ENCODE measurements at regions not wholly inside any gene's neighbourhood (a gene's known extent, or its start where the extent isn't known, plus 50 kb on each side); places are given as distances from the start of the nearest gene placed in this dataset.

DNA sequence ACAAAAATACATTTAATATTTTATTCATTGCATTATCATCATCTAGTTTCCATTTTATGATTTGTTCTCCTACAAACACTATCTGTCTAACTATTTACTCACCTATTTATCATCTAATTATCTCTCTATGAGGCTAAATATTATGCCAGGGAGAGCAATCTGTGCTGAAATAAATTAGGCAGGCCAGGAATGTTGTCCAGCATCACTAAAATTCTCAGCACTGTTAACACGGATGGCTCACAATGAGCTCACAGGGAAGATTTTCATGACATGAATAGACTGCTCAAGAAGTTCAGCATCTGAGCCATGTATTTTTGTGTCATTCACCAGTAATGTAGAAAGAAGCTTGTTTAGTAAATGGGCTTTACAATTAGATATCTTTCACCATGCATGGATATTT is 1277.2 kb downstream of the GRIK2 start:
- ChIA-PET CTCF (ENCODE audit: partially characterized antibody) (interaction anchor here (0.7 to 0.9 kb wide), 2 partner anchors 52 to 99 kb away, joined by 3 read pairs; no protein-coding TSS in a partner anchor), POLR2A (ENCODE audit: partially characterized antibody) (no interaction called here)
- Histone ChIP-seq H4K91ac (replicated peaks; ENCODE audit: insufficient read length, low read length) (no peak overlapping the region), H3K9me3 (ENCODE audit: insufficient read depth in 2 of 2, low read depth in 1 of 2, low read length in 1 of 2) (no peaks in the 10 kb centered on the region), H3K23ac (ENCODE audit: insufficient read length) (no peak overlapping the region), H4K8ac (ENCODE audit: extremely low read depth, insufficient read depth, low read length) (no peak overlapping the region), H2BK120ac (replicated peaks; ENCODE audit: low read depth, low read length) (no peak overlapping the region), H3K4me1 (replicated peaks in 1 of 4; ENCODE audit: control insufficient read depth in 3 of 4, insufficient read depth in 4 of 4, low read length in 3 of 4) (no peaks in the 10 kb centered on the region), H3K56ac (replicated peaks; ENCODE audit: insufficient read length, low read depth, low read length) (no peak overlapping the region), H3K27ac (ENCODE audit: low read depth, low read length) (no peak overlapping the region), H3K79me2 (ENCODE audit: control insufficient read depth in 1 of 2, insufficient read depth in 2 of 2, low read length in 2 of 2) (no peaks in the 10 kb centered on the region), H4K5ac (ENCODE audit: insufficient read length, low read depth, low read length) (no peak overlapping the region), H2AK5ac (ENCODE audit: low read depth, low read length) (no peak overlapping the region), H3K4me3 (ENCODE audit: extremely low read depth in 1 of 4, insufficient read depth in 2 of 4, low read depth in 3 of 4, low read length in 4 of 4) (no peak overlapping the region), H3K18ac (ENCODE audit: extremely low read depth, low read length) (no peak overlapping the region), H3K4me2 (ENCODE audit: insufficient read depth in 1 of 2, low read depth in 2 of 2, low read length in 2 of 2) (no peak overlapping the region), H3K9ac (replicated peaks in 1 of 4; ENCODE audit: extremely low read depth in 1 of 4, low read depth in 3 of 4, low read length in 3 of 4) (no peak overlapping the region), H4K20me1 (replicated peaks in 1 of 2; ENCODE audit: control insufficient read depth in 1 of 2, insufficient read depth in 2 of 2, low read length in 2 of 2) (no peaks in the 10 kb centered on the region), H3K23me2 (ENCODE audit: low read depth, low read length) (no peaks in the 10 kb centered on the region), H2BK5ac (ENCODE audit: low read depth, low read length) (no peak overlapping the region), H2BK20ac (ENCODE audit: low read length) (no peak overlapping the region), H2AFZ (ENCODE audit: low read length) (no peak overlapping the region), H2BK15ac (ENCODE audit: low read length) (no peak overlapping the region), H3K4ac (replicated peaks; ENCODE audit: insufficient read length, low read depth, low read length) (no peak overlapping the region), H3K36me3 (ENCODE audit: control insufficient read depth in 2 of 4, insufficient read depth in 4 of 4, low read length in 3 of 4) (no peaks in the 10 kb centered on the region), H2BK12ac (ENCODE audit: low read depth, low read length) (no peak overlapping the region), H3K27me3 (replicated peaks in 1 of 4; ENCODE audit: control insufficient read depth in 3 of 4, extremely low read depth in 1 of 4, insufficient read depth in 3 of 4, low read length in 3 of 4) (no peaks in the 10 kb centered on the region), H3K14ac (ENCODE audit: insufficient read length) (no peak overlapping the region), H3K79me1 (ENCODE audit: low read depth, low read length) (no peaks in the 10 kb centered on the region)
- DNase-seq (ENCODE audit: low read depth in 1 of 2, low spot score in 2 of 2) (no peak), FAIRE-seq (no peak)
- TF ChIP-seq, protein P1, sequence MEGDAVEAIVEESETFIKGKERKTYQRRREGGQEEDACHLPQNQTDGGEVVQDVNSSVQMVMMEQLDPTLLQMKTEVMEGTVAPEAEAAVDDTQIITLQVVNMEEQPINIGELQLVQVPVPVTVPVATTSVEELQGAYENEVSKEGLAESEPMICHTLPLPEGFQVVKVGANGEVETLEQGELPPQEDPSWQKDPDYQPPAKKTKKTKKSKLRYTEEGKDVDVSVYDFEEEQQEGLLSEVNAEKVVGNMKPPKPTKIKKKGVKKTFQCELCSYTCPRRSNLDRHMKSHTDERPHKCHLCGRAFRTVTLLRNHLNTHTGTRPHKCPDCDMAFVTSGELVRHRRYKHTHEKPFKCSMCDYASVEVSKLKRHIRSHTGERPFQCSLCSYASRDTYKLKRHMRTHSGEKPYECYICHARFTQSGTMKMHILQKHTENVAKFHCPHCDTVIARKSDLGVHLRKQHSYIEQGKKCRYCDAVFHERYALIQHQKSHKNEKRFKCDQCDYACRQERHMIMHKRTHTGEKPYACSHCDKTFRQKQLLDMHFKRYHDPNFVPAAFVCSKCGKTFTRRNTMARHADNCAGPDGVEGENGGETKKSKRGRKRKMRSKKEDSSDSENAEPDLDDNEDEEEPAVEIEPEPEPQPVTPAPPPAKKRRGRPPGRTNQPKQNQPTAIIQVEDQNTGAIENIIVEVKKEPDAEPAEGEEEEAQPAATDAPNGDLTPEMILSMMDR (IDR thresholded peaks at IDR 0.05; ENCODE audit: control extremely low read depth in 1 of 3, insufficient read depth in 1 of 3, low read depth in 1 of 3, low read length in 3 of 3) = no peak
- TF ChIP-seq SIRT6 (IDR thresholded peaks at IDR 0.05; ENCODE audit: low read length) = no peak
- WGBS, 2 experiments (ENCODE audit: extremely low coverage in 1 of 2, insufficient coverage in 1 of 2, insufficient read length in 1 of 2, insufficient replicate concordance in 2 of 2, low coverage in 1 of 2, low lambda C conversion rate in 2 of 2, missing lambda C conversion rate in 1 of 2) = 92% methylated on average over 1 of the region's 1 CpG; no CpG with 5 or more reads in 1 of the 2 experiments

All from H1 (cell line).